GM12874 (cell line): ENCODE measurements at regions not wholly inside any gene's neighbourhood (a gene's known extent, or its start where the extent isn't known, plus 50 kb on each side); places are given as distances from the start of the nearest gene placed in this dataset.

ENCODE experiments used
- CTCF ChIP-seq: IDR thresholded peaks from 2 replicates; pipeline ENCODE4 v1.5.1; 2011; ENCODE audit warnings: low read depth, mild to moderate bottlenecking, control low read depth, low read length, moderate library complexity; ENCODE audit not compliant: insufficient read depth

GRCh38 chr1:177891809-177892208 is 78.0 kb downstream of the SEC16B start:
- no peak for TF ChIP-seq CTCF

GRCh38 chr1:177890479-177890878 is 79.4 kb downstream of the SEC16B start:
- no peak for TF ChIP-seq CTCF

GRCh38 chr1:177884479-177885021 is 85.3 kb downstream of the SEC16B start:
- no peak for TF ChIP-seq CTCF

GRCh38 chr1:177883581-177883980 is 86.3 kb downstream of the SEC16B start:
- TF ChIP-seq CTCF: no peak

GRCh38 chr1:177880339-177880891 is 89.4 kb downstream of the SEC16B start:
- TF ChIP-seq CTCF: no peak

- no peak for TF ChIP-seq CTCF
Measured at GRCh38 chr1:177877086-177877485, 92.8 kb downstream of the SEC16B start.

- no peak for TF ChIP-seq CTCF
Measured at GRCh38 chr1:177873238-177873637, 96.6 kb downstream of the SEC16B start.
